Gastrocnemius medialis (tissue), 4 donors: ENCODE measurements at regions not wholly inside any gene's neighbourhood (a gene's known extent, or its start where the extent isn't known, plus 50 kb on each side); places are given as distances from the start of the nearest gene placed in this dataset.
"Not testable (repeated sequence)": the region's sequence is repeated elsewhere in the genome, so short reads cannot be mapped to it uniquely, and the experiment has no call there.

Experiments
- POLR2A ChIP-seq, 2 donors: fragments of 450-650 bp; IDR thresholded peaks; one replicate each; pipeline ENCODE4 v1.6.1; 2017; ENCODE audit warnings: antibody characterized with exemption in 2 of 2, mild to moderate bottlenecking in 2 of 2, moderate library complexity in 2 of 2
- TF ChIP-seq, protein P1 (sequence below), 5 experiments: fragments of 450-650 bp in 3 of 5; fragments of 200-600 bp in 2 of 5; sonication (generic) in 2 of 5; IDR thresholded peaks in 4 of 5; conservative IDR thresholded peaks in 1 of 5; 1 replicate in 4 of 5; 2 replicates in 1 of 5; pipeline ENCODE4 v1.5.1; 2016 to 2019; ENCODE audit warnings: antibody characterized with exemption in 5 of 5, mild to moderate bottlenecking in 3 of 5, moderate library complexity in 3 of 5

GRCh38 chr20:29409160-29409689 lies 1848.2 kb upstream of the DEFB115 start:
- TF ChIP-seq, protein P1, sequence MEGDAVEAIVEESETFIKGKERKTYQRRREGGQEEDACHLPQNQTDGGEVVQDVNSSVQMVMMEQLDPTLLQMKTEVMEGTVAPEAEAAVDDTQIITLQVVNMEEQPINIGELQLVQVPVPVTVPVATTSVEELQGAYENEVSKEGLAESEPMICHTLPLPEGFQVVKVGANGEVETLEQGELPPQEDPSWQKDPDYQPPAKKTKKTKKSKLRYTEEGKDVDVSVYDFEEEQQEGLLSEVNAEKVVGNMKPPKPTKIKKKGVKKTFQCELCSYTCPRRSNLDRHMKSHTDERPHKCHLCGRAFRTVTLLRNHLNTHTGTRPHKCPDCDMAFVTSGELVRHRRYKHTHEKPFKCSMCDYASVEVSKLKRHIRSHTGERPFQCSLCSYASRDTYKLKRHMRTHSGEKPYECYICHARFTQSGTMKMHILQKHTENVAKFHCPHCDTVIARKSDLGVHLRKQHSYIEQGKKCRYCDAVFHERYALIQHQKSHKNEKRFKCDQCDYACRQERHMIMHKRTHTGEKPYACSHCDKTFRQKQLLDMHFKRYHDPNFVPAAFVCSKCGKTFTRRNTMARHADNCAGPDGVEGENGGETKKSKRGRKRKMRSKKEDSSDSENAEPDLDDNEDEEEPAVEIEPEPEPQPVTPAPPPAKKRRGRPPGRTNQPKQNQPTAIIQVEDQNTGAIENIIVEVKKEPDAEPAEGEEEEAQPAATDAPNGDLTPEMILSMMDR (IDR thresholded peaks at IDR 0.05 in 4 of 5, conservative IDR thresholded peaks at IDR 0.05 in 1 of 5) = not testable (repeated sequence)
- not testable (repeated sequence) for TF ChIP-seq POLR2A (IDR thresholded peaks at IDR 0.05)
